ENCODE measurements at regions not wholly inside any gene's neighbourhood (a gene's known extent, or its start where the extent isn't known, plus 50 kb on each side); places are given as distances from the start of the nearest gene placed in this dataset.

DNA sequence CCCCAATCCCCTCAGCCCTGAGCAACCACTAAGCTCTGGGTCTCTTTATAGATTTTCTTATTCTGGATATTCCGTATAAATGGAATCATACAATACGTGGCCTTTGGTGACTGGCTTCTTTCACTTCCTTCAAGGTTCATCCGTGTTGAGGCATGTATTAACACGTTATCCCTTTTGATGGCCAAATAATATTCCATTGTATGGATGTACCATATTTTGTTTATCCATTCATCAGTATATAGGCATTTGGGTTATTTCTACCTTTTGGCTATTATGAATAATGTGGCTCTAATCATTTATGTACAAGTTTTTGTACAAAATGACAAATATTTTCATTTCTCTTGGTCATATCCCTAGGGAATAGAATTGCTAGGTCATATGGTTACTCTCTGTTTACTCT, 284.4 kb downstream of the FAM43A start:
- TF ChIP-seq, protein P1, sequence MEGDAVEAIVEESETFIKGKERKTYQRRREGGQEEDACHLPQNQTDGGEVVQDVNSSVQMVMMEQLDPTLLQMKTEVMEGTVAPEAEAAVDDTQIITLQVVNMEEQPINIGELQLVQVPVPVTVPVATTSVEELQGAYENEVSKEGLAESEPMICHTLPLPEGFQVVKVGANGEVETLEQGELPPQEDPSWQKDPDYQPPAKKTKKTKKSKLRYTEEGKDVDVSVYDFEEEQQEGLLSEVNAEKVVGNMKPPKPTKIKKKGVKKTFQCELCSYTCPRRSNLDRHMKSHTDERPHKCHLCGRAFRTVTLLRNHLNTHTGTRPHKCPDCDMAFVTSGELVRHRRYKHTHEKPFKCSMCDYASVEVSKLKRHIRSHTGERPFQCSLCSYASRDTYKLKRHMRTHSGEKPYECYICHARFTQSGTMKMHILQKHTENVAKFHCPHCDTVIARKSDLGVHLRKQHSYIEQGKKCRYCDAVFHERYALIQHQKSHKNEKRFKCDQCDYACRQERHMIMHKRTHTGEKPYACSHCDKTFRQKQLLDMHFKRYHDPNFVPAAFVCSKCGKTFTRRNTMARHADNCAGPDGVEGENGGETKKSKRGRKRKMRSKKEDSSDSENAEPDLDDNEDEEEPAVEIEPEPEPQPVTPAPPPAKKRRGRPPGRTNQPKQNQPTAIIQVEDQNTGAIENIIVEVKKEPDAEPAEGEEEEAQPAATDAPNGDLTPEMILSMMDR (IDR thresholded peaks at IDR 0.05; ENCODE audit: control insufficient read depth, extremely low read depth, insufficient read depth), result no peak
- no peak overlapping the region for H3K4me3 ChIP-seq (ENCODE audit: low read depth, low read length)
- DNase-seq (ENCODE audit: low read depth), result no peak

DNA sequence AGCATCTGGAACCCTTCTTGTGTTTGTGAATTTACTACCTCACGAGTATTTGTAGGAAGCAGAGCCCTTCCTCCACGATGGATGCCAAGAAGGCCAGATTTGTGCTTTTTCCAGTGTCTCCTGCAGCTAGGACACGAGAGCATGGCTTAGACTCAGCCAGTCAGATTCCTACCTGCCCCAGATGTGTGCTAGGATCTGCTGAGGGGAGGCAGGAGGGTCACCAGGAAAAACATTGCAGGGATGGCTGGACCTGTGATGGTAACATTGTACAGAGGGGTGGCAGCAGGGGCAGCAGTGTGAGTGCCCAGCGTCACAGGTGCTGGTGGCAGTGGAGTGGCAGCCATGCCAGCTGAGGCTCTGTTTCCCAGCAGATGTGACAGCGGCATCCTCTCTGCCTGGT, 285.3 kb downstream of the FAM43A start:
- no peak overlapping the region for H3K4me3 ChIP-seq (ENCODE audit: low read depth, low read length)
- DNase-seq (ENCODE audit: low read depth), result no peak
- TF ChIP-seq, protein P1 (IDR thresholded peaks at IDR 0.05; ENCODE audit: control insufficient read depth, extremely low read depth, insufficient read depth), result no peak

DNA sequence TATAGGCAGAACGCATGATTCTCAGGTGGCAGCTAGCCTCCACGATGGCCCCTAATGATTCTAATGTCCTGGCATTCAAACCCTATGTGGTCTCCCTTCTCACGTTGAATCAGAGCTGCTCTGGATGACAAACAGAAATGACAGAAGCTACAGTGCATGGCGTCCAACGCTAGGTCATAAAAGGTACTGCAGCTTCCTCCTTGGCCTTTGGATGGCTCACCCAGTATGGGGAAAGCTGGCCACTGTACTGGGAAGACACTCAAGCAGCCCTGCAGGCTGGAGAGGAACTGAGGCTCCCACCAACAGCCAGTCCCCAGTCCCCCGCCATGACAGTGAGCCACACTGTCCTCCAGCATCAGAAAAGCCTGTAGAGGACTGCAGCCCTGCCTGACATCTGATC, 286.3 kb downstream of the FAM43A start:
- H3K4me3 ChIP-seq (ENCODE audit: low read depth, low read length), result no peak overlapping the region
- TF ChIP-seq, protein P1 (IDR thresholded peaks at IDR 0.05; ENCODE audit: control insufficient read depth, extremely low read depth, insufficient read depth), result no peak

DNA sequence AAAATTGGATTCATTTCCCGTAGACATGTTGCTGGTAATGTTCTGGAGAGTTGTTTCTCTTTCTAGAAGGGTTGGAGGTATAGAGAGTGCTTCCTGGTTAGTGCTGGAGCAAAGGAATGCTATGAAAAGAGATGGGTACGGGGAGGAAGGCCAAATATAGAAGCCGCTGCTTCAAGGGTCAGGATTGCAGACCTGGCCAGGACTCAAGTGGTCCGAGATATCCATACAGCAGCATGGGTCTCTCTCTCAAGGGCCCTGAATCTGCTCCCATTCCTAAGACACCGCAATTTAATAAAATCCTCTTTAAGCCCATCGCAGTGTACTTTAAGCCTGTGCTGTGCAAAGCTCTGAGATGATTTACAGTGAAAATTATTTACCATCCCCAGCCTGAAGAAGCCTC, 287.0 kb downstream of the FAM43A start:
- no peak overlapping the region for H3K4me3 ChIP-seq (ENCODE audit: low read depth, low read length)
- DNase-seq (ENCODE audit: low read depth), result no peak
- TF ChIP-seq, protein P1 (IDR thresholded peaks at IDR 0.05; ENCODE audit: control insufficient read depth, extremely low read depth, insufficient read depth), result no peak

More for the DNA sequence above, 286.3 kb downstream of the FAM43A start:
- DNase-seq (ENCODE audit: low read depth), result no peak

DNA sequence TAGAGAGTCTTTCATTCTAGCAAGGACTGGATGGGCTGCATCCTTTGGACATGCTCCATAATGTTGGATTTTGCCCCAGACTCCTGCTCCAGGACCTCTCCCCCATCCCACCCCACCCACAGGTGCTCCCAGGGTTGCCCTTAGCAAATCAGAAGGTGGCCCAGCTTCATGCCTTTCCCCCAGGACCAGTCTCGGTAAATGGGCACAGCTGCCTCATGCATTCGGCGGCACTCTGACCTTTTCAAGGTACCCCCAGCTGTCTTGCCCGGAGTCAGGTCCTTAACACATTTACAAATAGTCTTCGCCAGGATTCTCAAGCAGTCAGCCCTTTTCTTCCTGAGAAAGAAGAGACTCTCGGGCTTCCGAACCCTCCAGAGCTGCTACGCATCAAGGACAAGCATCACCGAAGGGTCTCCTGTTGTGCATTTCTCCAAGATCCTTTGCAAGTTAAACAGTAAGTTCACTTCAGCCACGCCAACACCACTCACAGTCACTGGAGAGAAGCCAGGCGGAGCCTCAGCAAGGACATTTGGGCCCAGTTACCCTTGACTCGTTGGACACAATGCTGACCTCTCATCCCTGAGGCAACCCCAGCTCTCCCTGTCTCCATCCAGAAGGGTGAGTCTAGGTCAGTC, 287.8 kb downstream of the FAM43A start:
- no peak overlapping the region for H3K4me3 ChIP-seq (ENCODE audit: low read depth, low read length)
- TF ChIP-seq, protein P1 (IDR thresholded peaks at IDR 0.05; ENCODE audit: control insufficient read depth, extremely low read depth, insufficient read depth), result no peak
- no peak for DNase-seq (ENCODE audit: low read depth)

DNA sequence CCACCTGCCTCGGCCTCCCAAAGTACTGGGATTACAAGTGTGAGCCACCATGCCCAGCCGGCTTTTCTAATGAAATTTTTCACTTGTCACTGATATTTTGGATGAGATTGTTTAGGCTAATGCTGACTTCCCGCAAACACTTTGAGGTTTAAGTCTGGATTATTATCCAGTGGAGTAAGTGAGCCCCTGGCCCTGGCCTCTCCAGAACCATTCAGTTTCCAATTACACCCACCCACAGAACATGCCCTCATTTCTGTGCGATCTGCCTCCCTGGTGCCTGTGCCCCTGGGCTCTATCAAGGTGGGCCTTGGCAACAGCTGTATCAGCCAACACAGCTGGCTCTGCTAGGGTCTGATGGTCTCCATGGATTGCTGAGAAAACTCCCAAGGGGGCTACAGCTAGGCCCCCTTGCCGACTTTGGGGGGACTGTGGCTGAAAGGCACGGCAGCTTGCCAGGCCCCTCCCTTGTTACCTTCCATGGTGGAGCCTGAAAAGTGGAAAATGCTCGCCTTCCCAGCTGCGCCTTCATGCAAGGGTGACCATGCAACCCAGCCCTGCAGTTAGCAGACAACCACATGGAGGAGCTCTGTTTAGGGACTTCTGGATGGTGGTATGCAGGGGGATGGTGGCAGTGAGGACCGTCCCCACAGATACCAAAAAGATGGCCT, 288.9 kb downstream of the FAM43A start:
- TF ChIP-seq, protein P1 (IDR thresholded peaks at IDR 0.05; ENCODE audit: control insufficient read depth, extremely low read depth, insufficient read depth), result no peak
- DNase-seq (ENCODE audit: low read depth), result no peak
- no peak overlapping the region for H3K4me3 ChIP-seq (ENCODE audit: low read depth, low read length)

Data from LNCaP clone FGC (cell line).